ENCODE measurements at regions not wholly inside any gene's neighbourhood (a gene's known extent, or its start where the extent isn't known, plus 50 kb on each side); places are given as distances from the start of the nearest gene placed in this dataset.

DNA sequence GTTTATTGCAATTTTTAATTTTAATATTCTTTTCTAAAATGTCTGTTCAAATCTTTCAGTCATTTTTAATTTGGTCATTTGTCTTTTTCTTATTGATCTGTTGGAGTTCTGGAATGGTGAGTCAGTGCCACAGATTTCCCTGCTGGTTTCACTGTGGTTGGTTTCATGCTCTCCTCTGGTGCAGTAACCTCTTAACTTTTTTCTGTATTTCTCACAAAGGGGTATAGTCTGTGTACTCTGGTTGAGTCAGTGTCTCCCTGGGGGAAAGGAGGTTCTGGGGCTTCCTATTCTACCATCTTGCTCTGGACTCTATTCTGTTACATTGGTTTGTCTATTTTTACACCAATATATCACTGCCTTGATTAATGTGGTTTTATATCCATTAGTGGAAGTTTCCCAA is 178.8 kb downstream of the CSNK1G3 start:
- no peak for DNase-seq
- intact Hi-C loops (cut with DNase I) = no loop called here

DNA sequence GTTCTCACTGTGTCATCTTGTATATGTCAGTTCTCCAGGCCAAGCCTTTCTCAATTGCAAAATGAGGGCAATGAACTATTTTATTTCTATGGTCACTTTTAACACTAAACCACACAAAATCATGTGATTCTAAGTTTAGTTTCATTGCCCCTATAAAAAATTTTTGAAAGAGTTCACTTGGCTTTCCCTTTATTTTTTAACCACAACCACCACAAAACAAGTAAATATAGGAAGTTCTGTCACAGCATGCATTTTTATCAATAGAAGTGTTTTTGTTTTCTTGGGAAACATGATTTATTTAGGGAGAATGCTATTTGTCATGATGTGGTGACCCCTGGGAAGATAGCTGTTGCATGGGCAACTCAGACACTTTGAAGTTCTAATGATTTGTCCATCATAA is 169.1 kb downstream of the CSNK1G3 start:
- no peak for DNase-seq
- intact Hi-C loops (cut with DNase I) = no loop called here

DNA sequence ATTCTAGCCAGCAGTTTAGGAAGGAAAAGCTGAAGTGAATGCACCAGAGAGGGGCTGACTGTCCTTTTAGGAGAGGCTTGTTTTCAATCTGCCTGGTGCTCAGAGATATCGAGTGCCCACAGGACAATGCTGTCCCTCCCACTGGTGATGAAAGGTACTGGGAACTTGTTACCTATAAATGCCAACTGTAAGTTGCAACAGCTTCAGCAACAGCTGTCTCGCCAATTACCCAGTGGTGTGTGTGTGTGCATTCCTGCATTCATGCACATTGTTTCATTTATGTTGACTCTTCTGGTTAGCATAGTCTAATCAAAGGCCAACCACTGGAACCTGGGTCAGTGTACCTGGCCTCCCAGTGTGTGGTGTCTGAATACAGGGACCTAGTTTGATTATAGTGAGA is 161.1 kb downstream of the CSNK1G3 start:
- intact Hi-C loops (cut with DNase I) = no loop called here
- no peak for DNase-seq

DNA sequence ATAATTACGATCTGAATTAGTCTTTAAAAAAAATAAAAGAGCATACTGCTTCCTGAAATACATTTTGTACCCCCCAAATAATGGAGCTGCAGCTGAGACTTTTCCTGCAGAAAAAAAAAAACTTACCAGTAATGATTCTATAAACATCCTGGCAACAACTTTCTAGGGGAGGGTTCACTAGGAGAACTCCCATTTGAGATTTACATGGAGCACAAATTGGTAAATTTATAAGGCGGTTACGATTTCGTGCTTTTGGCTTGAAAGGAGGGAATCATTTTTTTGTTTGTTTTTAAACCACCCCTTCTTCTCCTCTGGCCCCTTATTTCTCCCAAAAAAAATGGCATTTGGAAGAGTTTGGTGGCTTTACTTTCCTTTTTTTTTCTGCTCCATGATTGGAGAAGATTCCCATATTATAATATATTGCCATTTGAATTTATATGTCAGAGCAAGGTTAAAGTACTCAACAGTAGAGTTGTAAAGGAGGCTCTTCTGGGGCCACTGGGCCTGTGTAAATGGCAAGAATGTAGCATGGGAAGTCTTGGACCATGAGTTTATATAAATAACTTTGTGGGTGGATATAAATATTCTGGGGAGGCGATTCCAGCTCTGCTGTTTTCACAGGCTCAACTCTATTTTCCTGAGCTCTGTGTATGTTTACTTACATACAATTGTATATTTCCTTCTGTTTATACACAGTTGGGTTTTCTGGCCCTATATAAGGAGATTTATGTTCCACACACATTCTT is 159.9 kb downstream of the CSNK1G3 start:
- intact Hi-C loops (cut with DNase I) = no loop called here
- DNase-seq = no peak

DNA sequence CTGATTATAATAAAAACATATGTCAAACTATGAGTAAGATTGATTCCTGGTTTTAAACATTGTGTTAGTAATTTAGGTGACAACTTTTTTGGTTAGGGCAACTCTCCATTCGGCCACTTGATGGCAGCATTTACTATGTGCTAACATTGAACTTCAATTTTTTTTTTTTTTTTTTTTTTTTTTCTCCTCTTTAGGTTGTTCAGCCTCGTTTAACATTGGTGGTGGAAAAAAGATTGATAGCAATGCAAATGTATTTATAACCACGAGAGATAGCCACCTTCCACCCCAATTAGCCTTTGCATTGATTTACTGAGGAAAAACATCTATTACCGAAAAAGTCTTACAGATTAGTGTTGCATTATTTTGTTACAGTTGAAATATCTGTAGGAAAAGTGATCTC is 159.1 kb downstream of the CSNK1G3 start:
- peak in 5 of 10 donors; percentile 21 to 57 (median 46) for DNase-seq
- intact Hi-C loops (cut with DNase I) = no loop called here
